Fibroblast of lung (primary cell): ENCODE measurements at regions not wholly inside any gene's neighbourhood (a gene's known extent, or its start where the extent isn't known, plus 50 kb on each side); places are given as distances from the start of the nearest gene placed in this dataset.

Experiments
- CTCF ChIP-seq, 2 donors: IDR thresholded peaks in 1 of 2; conservative IDR thresholded peaks in 1 of 2; 1 replicate in 1 of 2; 2 replicates in 1 of 2; pipeline ENCODE4 v1.5.1; 2011 to 2012; ENCODE audit warnings: low read length in 2 of 2, control low read depth in 1 of 2, inconsistent platforms in 1 of 2, low read depth in 1 of 2, mild to moderate bottlenecking in 1 of 2
- EZH2 ChIP-seq: IDR thresholded peaks from 2 replicates; pipeline ENCODE4 v1.5.1; 2012; ENCODE audit warnings: low read length, control low read depth, mild to moderate bottlenecking; ENCODE audit errors: missing control alignments

DNA sequence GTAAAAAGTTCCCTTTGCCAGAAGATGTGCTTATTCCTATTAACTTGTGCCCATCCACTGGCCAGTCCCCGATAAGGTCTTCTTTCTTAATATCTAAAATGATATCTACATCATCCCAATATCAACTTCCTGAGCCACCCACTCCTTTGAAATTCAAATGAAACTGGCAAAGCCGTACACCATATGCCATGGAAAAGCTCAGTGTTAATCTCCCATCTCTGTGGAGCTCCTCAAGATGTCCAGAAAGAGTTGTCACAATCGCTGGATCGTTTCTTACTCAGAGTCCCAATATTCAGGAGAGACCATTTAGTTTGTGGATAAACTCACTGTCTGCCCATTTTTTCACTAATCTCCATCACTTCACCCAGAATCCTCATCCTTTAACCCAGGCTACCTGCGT lies 420.7 kb downstream of the NPIPA8 start:
- TF ChIP-seq CTCF (conservative IDR thresholded peaks at IDR 0.05 in 1 of 2, IDR thresholded peaks at IDR 0.05 in 1 of 2; ENCODE audit: low read depth in 1 of 2, low read length in 2 of 2): no peak
- TF ChIP-seq EZH2: no peak
